ENCODE measurements at regions not wholly inside any gene's neighbourhood (a gene's known extent, or its start where the extent isn't known, plus 50 kb on each side); places are given as distances from the start of the nearest gene placed in this dataset.

DNA sequence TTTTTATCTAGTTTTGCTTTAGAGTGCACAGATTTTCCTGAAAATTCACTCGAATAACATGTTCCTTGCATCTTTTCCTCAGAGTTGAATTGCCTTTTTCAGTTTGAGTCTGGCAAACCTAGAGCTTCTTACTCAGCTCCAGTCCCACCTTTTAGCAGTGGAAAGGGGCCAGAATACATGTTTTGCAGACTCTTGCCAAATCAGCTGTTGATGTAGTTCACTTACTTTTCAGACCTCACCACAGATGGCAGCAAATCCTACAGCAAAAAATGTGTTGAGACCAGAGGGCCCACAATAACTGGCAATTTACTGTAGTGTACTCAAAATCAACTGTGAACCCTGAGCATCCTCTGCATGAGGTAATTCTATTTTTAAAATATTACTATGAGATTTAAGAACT, 545.2 kb upstream of the ACO1 start:
- TF ChIP-seq POLR2A (IDR thresholded peaks at IDR 0.05) = no peak
- no peak for TF ChIP-seq CTCF (IDR thresholded peaks at IDR 0.05)

All from thyroid gland (tissue), 4 donors.